ENCODE measurements at regions not wholly inside any gene's neighbourhood (a gene's known extent, or its start where the extent isn't known, plus 50 kb on each side); places are given as distances from the start of the nearest gene placed in this dataset.

DNA sequence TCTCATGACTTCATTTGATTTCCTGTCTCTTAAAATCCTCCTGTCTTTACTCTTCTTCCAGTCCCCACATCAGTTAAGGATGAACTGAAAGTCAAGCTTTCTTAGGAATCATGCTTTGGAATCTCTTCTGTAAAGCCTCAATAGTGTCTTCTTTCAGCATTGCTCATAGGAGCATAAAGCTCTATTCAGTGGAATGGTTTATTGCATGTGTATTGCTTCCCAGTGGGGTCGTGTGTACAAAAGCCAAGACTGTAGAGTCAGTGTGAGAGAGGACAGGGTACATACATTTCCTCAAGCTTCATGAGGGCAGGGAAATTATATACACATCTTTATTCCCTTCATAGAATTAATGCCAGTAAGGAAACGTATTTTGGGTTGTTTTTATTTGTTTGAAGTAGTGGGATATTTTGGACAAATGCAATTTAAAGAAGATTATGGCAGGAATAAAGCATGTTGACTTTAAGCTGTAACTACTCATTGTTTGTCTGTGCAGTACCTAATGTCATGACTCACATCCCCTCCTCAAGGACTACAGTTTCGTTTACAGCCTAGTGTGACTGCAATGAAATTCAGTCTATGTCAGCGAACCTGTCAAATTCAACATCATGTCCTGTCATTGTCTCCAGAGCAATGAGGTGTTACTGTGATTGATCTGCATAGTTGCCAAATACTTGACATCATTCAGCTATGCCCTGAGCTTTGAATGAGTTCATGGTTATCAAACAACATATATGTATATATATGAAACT, 2164.2 kb downstream of the NCAM2 start:
- TF ChIP-seq, protein P1, sequence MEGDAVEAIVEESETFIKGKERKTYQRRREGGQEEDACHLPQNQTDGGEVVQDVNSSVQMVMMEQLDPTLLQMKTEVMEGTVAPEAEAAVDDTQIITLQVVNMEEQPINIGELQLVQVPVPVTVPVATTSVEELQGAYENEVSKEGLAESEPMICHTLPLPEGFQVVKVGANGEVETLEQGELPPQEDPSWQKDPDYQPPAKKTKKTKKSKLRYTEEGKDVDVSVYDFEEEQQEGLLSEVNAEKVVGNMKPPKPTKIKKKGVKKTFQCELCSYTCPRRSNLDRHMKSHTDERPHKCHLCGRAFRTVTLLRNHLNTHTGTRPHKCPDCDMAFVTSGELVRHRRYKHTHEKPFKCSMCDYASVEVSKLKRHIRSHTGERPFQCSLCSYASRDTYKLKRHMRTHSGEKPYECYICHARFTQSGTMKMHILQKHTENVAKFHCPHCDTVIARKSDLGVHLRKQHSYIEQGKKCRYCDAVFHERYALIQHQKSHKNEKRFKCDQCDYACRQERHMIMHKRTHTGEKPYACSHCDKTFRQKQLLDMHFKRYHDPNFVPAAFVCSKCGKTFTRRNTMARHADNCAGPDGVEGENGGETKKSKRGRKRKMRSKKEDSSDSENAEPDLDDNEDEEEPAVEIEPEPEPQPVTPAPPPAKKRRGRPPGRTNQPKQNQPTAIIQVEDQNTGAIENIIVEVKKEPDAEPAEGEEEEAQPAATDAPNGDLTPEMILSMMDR (conservative IDR thresholded peaks at IDR 0.05), result no peak
- no peak for TF ChIP-seq EZH2 (IDR thresholded peaks at IDR 0.05; ENCODE audit: low read depth)
